Mesendoderm (in vitro differentiated cells): ENCODE measurements at regions not wholly inside any gene's neighbourhood (a gene's known extent, or its start where the extent isn't known, plus 50 kb on each side); places are given as distances from the start of the nearest gene placed in this dataset.

Experiments used
- DNase-seq: peaks from one replicate; pipeline ENCODE4 v3.0.0; 2013
- H2AK5ac ChIP-seq: 2 replicates; pipeline ENCODE4 v1.6.1; 2013; ENCODE audit warnings: low read length, inconsistent platforms
- H2BK120ac ChIP-seq: 2 replicates; pipeline ENCODE4 v1.6.1; 2013; ENCODE audit warnings: low read depth, mild to moderate bottlenecking, low read length, moderate library complexity, mixed read lengths
- H2BK15ac ChIP-seq: replicated peaks from 2 replicates; pipeline ENCODE4 v1.6.1; 2013; ENCODE audit warnings: low read depth, mild to moderate bottlenecking, moderate library complexity
- H2BK5ac ChIP-seq: 2 replicates; pipeline ENCODE4 v1.6.1; 2013; ENCODE audit warnings: low read length, inconsistent platforms
- H3K18ac ChIP-seq: 2 replicates; pipeline ENCODE4 v1.6.1; 2013; ENCODE audit warnings: mild to moderate bottlenecking, low read length, mixed read lengths
- H3K23ac ChIP-seq: one replicate; pipeline ENCODE4 v1.6.1; 2013; ENCODE audit warnings: low read length
- H3K27ac ChIP-seq: 2 replicates; pipeline ENCODE4 v1.5.1; 2013; ENCODE audit warnings: low read depth, mild to moderate bottlenecking, inconsistent platforms, low read length, moderate library complexity
- H3K27me3 ChIP-seq: 2 replicates; pipeline ENCODE4 v1.6.1; 2013; ENCODE audit warnings: low read length, control low read depth, mild to moderate bottlenecking, inconsistent platforms; ENCODE audit not compliant: insufficient read depth, poor library complexity
- H3K36me3 ChIP-seq: 2 replicates; pipeline ENCODE4 v1.6.1; 2013; ENCODE audit warnings: low read length, inconsistent platforms; ENCODE audit not compliant: control insufficient read depth, insufficient read depth
- H3K4ac ChIP-seq: one replicate; pipeline ENCODE4 v1.6.1; 2013; ENCODE audit warnings: low read depth, mild to moderate bottlenecking, low read length, moderate library complexity
- H3K4me1 ChIP-seq: 2 replicates; pipeline ENCODE4 v1.6.1; 2013; ENCODE audit warnings: low read depth, low read length, inconsistent platforms; ENCODE audit not compliant: control insufficient read depth
- H3K4me2 ChIP-seq: 2 replicates; pipeline ENCODE4 v1.6.1; 2013; ENCODE audit warnings: low read length
- H3K4me3 ChIP-seq: 2 replicates; pipeline ENCODE4 v1.5.1; 2013; ENCODE audit warnings: mild to moderate bottlenecking, low read length
- H3K56ac ChIP-seq: one replicate; pipeline ENCODE4 v1.6.1; 2013; ENCODE audit warnings: low read length
- H3K79me1 ChIP-seq: 2 replicates; pipeline ENCODE4 v1.6.1; 2013; ENCODE audit warnings: low read length, inconsistent platforms
- H3K79me2 ChIP-seq: 2 replicates; pipeline ENCODE4 v1.6.1; 2013; ENCODE audit warnings: mild to moderate bottlenecking, low read length; ENCODE audit not compliant: control insufficient read depth, insufficient read depth
- H3K9ac ChIP-seq: 2 replicates; pipeline ENCODE4 v1.6.1; 2013; ENCODE audit warnings: low read length, inconsistent platforms
- H4K5ac ChIP-seq: one replicate; pipeline ENCODE4 v1.6.1; 2013; ENCODE audit warnings: low read length
- H4K8ac ChIP-seq: one replicate; pipeline ENCODE4 v1.6.1; 2013; ENCODE audit warnings: low read depth, mild to moderate bottlenecking, control low read depth, low read length, moderate library complexity
- WGBS: extraction: QIAGEN DNeasy Blood & Tissue Kit; methylation state at CpG from one replicate; pipeline ENCODE4 v1.1.7; 2013; ENCODE audit warnings: low lambda C conversion rate, missing lambda C conversion rate; ENCODE audit not compliant: insufficient coverage; ENCODE audit errors: extremely low coverage; 5-methylcytosine and 5-hydroxymethylcytosine counted together

DNA sequence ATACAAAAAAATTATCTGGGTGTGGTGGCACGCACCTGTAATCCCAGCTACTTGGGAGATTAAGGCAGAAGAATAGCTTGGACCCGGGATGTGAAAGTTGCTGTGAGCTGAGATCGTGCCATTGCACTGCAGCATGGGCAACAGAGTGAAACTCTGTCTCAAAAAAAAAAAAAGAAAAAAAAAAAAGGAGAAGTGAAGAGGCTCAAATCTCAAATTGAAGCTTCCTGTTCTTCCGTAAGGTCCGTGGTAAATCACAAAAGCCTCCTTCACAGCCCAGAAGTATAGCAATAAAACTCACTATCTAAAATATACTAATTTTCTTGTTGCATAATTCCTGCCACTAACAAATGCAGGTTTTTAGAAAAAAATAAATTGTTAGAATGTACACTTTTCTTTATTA, 498.2 kb upstream of the BRINP3 start:
- Histone ChIP-seq H3K56ac (no peak overlapping the region), H3K9ac (no peak overlapping the region), H3K79me1 (no peaks in the 10 kb centered on the region), H2BK5ac (no peak overlapping the region), H3K18ac (no peak overlapping the region), H3K4me3 (no peak overlapping the region), H4K8ac (no peak overlapping the region), H2AK5ac (no peak overlapping the region), H2BK120ac (no peak overlapping the region), H3K27me3 (no peaks in the 10 kb centered on the region), H4K5ac (no peak overlapping the region), H3K36me3 (no peaks in the 10 kb centered on the region), H3K4ac (no peak overlapping the region), H3K23ac (no peak overlapping the region), H3K79me2 (no peaks in the 10 kb centered on the region), H2BK15ac (no peak overlapping the region), H3K27ac (no peak overlapping the region), H3K4me2 (no peak overlapping the region), H3K4me1 (no peaks in the 10 kb centered on the region)
- WGBS = no CpG with 5 or more reads among the region's 5 CpGs
- no peak for DNase-seq

GRCh38 chr1:191002768-191003167, 525.1 kb upstream of the BRINP3 start:
- Histone ChIP-seq H3K4ac (no peak overlapping the region), H2AK5ac (no peak overlapping the region), H3K4me1 (no peaks in the 10 kb centered on the region), H2BK120ac (no peak overlapping the region), H3K56ac (no peak overlapping the region), H3K18ac (no peak overlapping the region), H3K36me3 (no peaks in the 10 kb centered on the region), H3K27me3 (no peaks in the 10 kb centered on the region), H2BK15ac (no peak overlapping the region), H4K5ac (no peak overlapping the region), H2BK5ac (no peak overlapping the region), H3K79me1 (no peaks in the 10 kb centered on the region), H3K23ac (no peak overlapping the region), H3K27ac (no peak overlapping the region), H3K4me3 (no peak overlapping the region), H4K8ac (no peak overlapping the region), H3K4me2 (no peak overlapping the region), H3K9ac (no peak overlapping the region), H3K79me2 (no peaks in the 10 kb centered on the region)
- no CpG with 5 or more reads among the region's 1 CpG for WGBS
- no peak for DNase-seq

DNA sequence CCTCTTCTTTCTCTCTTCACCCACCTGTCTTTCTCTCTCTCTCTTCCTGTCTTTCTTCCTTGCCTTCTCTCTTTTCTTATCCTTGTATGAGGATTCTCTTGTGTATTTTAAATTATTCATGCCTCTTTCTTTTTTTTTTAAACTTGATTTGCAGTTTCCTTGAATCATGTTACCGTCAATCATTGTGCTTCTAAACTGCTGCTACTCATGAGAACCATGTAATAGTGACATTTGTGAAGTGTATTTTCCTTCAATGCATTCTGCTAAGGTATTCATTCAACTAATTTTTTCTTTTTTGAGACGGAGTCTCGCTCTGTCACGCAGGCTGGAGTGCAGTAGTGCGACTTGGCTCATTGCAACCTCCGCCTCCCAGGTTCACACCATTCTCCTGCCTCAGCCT, 539.1 kb upstream of the BRINP3 start:
- WGBS = no CpG with 5 or more reads among the region's 6 CpGs
- Histone ChIP-seq H2BK120ac (no peak overlapping the region), H3K27ac (no peak overlapping the region), H2AK5ac (no peak overlapping the region), H3K36me3 (no peaks in the 10 kb centered on the region), H3K79me1 (no peaks in the 10 kb centered on the region), H4K5ac (no peak overlapping the region), H2BK15ac (no peak overlapping the region), H2BK5ac (no peak overlapping the region), H3K4ac (no peak overlapping the region), H3K56ac (no peak overlapping the region), H4K8ac (no peak overlapping the region), H3K79me2 (no peaks in the 10 kb centered on the region), H3K4me3 (no peak overlapping the region), H3K27me3 (no peaks in the 10 kb centered on the region), H3K18ac (no peak overlapping the region), H3K23ac (no peak overlapping the region), H3K9ac (no peak overlapping the region), H3K4me2 (no peak overlapping the region), H3K4me1 (no peaks in the 10 kb centered on the region)
- DNase-seq = no peak

DNA sequence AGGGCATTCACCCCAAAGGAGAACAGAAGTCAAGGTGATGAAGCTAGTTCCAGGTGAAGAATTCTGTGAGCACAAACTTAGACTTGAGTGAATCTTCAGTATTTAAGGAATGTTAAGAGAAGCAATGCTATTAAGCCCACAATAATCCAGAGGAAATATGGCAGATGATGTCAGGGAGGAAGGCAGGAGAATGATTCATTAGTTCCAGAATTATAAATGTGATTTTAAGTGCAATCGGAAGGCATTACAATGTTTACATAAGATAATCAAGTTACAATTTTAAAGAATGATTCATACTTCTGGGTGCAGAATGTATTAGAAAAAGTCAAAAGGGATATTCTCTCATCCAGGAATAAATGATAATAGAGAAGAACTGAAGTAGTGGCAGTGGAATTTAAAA, 545.2 kb upstream of the BRINP3 start:
- no peaks in the 10 kb centered on the region for H3K27me3 ChIP-seq
- no CpG with 5 or more reads among the region's 1 CpG for WGBS
- no peak overlapping the region for H2BK120ac ChIP-seq
- H3K79me1 ChIP-seq = no peaks in the 10 kb centered on the region
- no peak overlapping the region for H3K18ac ChIP-seq
- H3K4me1 ChIP-seq = no peaks in the 10 kb centered on the region
- H4K8ac ChIP-seq = no peak overlapping the region
- H3K56ac ChIP-seq = no peak overlapping the region
- H3K36me3 ChIP-seq = no peaks in the 10 kb centered on the region
- no peak overlapping the region for H3K27ac ChIP-seq
- H2BK15ac ChIP-seq = no peak overlapping the region
- no peak overlapping the region for H2BK5ac ChIP-seq
- DNase-seq = no peak
- no peaks in the 10 kb centered on the region for H3K79me2 ChIP-seq
- H2AK5ac ChIP-seq = no peak overlapping the region
- H3K4me3 ChIP-seq = no peak overlapping the region
- H3K23ac ChIP-seq = no peak overlapping the region
- H3K9ac ChIP-seq = no peak overlapping the region
- no peak overlapping the region for H3K4me2 ChIP-seq
- no peak overlapping the region for H4K5ac ChIP-seq
- no peak overlapping the region for H3K4ac ChIP-seq

- no peak overlapping the region for H2BK5ac ChIP-seq
- no peak overlapping the region for H3K27ac ChIP-seq
- H2AK5ac ChIP-seq = no peak overlapping the region
Measured at GRCh38 chr1:191025896-191026642, 548.4 kb upstream of the BRINP3 start.

DNA sequence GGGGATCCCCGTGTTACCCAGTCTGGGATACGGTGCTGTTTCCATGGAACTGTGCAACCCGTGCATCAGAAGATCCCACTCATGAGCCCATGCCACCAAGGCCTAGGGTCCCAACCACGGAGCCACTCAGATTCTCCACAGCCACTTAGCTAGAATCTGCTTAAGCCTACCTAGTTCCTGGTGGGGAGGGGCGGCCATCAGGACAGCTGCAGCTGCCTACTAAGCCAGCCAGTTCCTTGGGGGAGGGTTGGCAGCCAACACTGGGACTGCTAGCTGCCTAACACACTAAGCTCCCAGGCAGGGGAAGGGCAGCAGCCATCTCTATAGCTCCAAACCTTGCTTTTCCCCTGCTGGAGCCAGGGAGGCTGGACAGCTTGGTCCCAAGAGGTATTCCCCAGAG, 549.2 kb upstream of the BRINP3 start:
- Histone ChIP-seq H2BK15ac (no peak overlapping the region), H3K4me1 (no peaks in the 10 kb centered on the region), H2AK5ac (no peak overlapping the region), H3K36me3 (no peaks in the 10 kb centered on the region), H3K4ac (no peak overlapping the region), H3K27me3 (no peaks in the 10 kb centered on the region), H3K27ac (no peak overlapping the region), H4K8ac (no peak overlapping the region), H3K56ac (no peak overlapping the region), H2BK5ac (no peak overlapping the region), H3K9ac (no peak overlapping the region), H3K79me2 (no peaks in the 10 kb centered on the region), H3K23ac (no peak overlapping the region), H3K79me1 (no peaks in the 10 kb centered on the region), H3K4me3 (no peak overlapping the region), H3K4me2 (no peak overlapping the region), H3K18ac (no peak overlapping the region), H4K5ac (no peak overlapping the region), H2BK120ac (no peak overlapping the region)
- DNase-seq = no peak
- WGBS = no CpG with 5 or more reads among the region's 5 CpGs

More at GRCh38 chr1:191025896-191026642, 548.4 kb upstream of the BRINP3 start:
- Histone ChIP-seq H3K18ac (no peak overlapping the region), H3K4me3 (no peak overlapping the region), H3K9ac (no peak overlapping the region), H3K36me3 (no peaks in the 10 kb centered on the region), H2BK15ac (no peak overlapping the region), H2BK120ac (no peak overlapping the region), H4K5ac (no peak overlapping the region), H3K4ac (no peak overlapping the region), H3K4me1 (no peaks in the 10 kb centered on the region), H3K4me2 (no peak overlapping the region), H3K79me1 (no peaks in the 10 kb centered on the region), H3K23ac (no peak overlapping the region), H3K27me3 (no peaks in the 10 kb centered on the region), H4K8ac (no peak overlapping the region), H3K79me2 (no peaks in the 10 kb centered on the region), H3K56ac (no peak overlapping the region)
- no peak for DNase-seq
- no CpG with 5 or more reads among the region's 33 CpGs for WGBS
